HEK293 (cell line): ENCODE measurements at regions not wholly inside any gene's neighbourhood (a gene's known extent, or its start where the extent isn't known, plus 50 kb on each side); places are given as distances from the start of the nearest gene placed in this dataset.

Experiments used
- HOXA7 ChIP-seq: sonication (generic); formaldehyde crosslinking; IDR thresholded peaks from 2 replicates; pipeline ENCODE4 v1.8.1; 2022; ENCODE audit warnings: missing genetic modification reagents, borderline replicate concordance
- PRDM6 ChIP-seq: fragments of 450-650 bp; formaldehyde crosslinking; IDR thresholded peaks from 2 replicates; pipeline ENCODE4 v1.5.1; 2017; ENCODE audit warnings: missing biosample characterization, missing genetic modification characterization
- YY1 ChIP-seq: fragments of 450-650 bp; formaldehyde crosslinking; IDR thresholded peaks from 2 replicates; pipeline ENCODE4 v1.5.1; 2018; ENCODE audit warnings: missing biosample characterization, missing genetic modification characterization
- ZBTB7A ChIP-seq: fragments of 450-650 bp; formaldehyde crosslinking; IDR thresholded peaks from 2 replicates; pipeline ENCODE4 v1.5.1; 2016; ENCODE audit warnings: low read depth, missing biosample characterization, missing genetic modification characterization
- ZIC2 ChIP-seq: fragments of 450-650 bp; formaldehyde crosslinking; IDR thresholded peaks from 2 replicates; pipeline ENCODE4 v1.5.1; 2016; ENCODE audit warnings: missing biosample characterization, missing genetic modification characterization
- TF ChIP-seq, protein P1 (sequence below): fragments of 450-650 bp; formaldehyde crosslinking; IDR thresholded peaks from 2 replicates; pipeline ENCODE4 v1.5.1; 2016; ENCODE audit warnings: missing biosample characterization, missing genetic modification characterization
- TF ChIP-seq, protein P2 (sequence below): sonication (generic); formaldehyde crosslinking; IDR thresholded peaks from 2 replicates; pipeline ENCODE4 v1.8.1; 2022; ENCODE audit warnings: mild to moderate bottlenecking, moderate library complexity, missing genetic modification reagents

DNA sequence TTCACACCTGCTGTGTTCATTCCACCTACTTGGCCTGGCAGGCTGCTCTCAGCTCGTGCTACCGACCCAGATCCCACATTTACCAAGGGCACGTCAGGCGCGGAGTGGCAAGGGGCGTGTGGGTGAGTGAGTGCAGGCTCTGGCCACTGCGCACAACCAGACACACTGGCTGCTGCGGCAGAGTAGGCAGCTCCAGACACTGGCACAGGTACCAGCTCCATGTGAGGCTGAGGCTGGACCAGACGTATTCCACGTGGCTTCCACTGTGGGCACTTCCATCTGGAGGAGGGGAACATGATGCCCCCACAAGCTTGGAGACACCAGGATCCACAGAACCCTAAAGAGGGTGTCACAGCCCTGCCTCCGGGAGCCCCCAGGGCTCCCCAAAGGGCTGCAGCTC, 74.6 kb upstream of the ZNF804A start:
- no peak for TF ChIP-seq YY1 (tag by site-specific recombination)
- TF ChIP-seq, protein P1, sequence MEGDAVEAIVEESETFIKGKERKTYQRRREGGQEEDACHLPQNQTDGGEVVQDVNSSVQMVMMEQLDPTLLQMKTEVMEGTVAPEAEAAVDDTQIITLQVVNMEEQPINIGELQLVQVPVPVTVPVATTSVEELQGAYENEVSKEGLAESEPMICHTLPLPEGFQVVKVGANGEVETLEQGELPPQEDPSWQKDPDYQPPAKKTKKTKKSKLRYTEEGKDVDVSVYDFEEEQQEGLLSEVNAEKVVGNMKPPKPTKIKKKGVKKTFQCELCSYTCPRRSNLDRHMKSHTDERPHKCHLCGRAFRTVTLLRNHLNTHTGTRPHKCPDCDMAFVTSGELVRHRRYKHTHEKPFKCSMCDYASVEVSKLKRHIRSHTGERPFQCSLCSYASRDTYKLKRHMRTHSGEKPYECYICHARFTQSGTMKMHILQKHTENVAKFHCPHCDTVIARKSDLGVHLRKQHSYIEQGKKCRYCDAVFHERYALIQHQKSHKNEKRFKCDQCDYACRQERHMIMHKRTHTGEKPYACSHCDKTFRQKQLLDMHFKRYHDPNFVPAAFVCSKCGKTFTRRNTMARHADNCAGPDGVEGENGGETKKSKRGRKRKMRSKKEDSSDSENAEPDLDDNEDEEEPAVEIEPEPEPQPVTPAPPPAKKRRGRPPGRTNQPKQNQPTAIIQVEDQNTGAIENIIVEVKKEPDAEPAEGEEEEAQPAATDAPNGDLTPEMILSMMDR (tag by site-specific recombination) = no peak
- TF ChIP-seq PRDM6 (tag by site-specific recombination) = no peak
- TF ChIP-seq, protein P2, sequence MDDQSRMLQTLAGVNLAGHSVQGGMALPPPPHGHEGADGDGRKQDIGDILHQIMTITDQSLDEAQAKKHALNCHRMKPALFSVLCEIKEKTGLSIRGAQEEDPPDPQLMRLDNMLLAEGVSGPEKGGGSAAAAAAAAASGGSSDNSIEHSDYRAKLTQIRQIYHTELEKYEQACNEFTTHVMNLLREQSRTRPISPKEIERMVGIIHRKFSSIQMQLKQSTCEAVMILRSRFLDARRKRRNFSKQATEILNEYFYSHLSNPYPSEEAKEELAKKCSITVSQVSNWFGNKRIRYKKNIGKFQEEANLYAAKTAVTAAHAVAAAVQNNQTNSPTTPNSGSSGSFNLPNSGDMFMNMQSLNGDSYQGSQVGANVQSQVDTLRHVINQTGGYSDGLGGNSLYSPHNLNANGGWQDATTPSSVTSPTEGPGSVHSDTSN (CRISPR knock-in tag) = no peak
- TF ChIP-seq ZIC2 (tag by site-specific recombination) = no peak
- no peak for TF ChIP-seq ZBTB7A (tag by site-specific recombination)
- TF ChIP-seq HOXA7 (CRISPR knock-in tag) = no peak
